Urothelium cell line (cell line): ENCODE measurements at regions not wholly inside any gene's neighbourhood (a gene's known extent, or its start where the extent isn't known, plus 50 kb on each side); places are given as distances from the start of the nearest gene placed in this dataset.

Experiments
- DNase-seq: peaks from one replicate; pipeline ENCODE4 v3.0.0; 2011; ENCODE audit warnings: low spot score, mixed read lengths
- FAIRE-seq: peaks from 2 replicates; lab custom pipeline; 2011; peaks lifted over from hg19 to GRCh38; lab: Jason Lieb, UNC

GRCh38 chr5:93120771-93121170 lies 460.2 kb downstream of the NR2F1-AS1 start:
- DNase-seq (no peak), FAIRE-seq (no peak)

GRCh38 chr5:93120051-93120450 lies 461.0 kb downstream of the NR2F1-AS1 start:
- no peak for DNase-seq
- no peak for FAIRE-seq

GRCh38 chr5:93117751-93118531 lies 463.1 kb downstream of the NR2F1-AS1 start:
- DNase-seq = no peak
- FAIRE-seq = no peak

- FAIRE-seq (no peak), DNase-seq (no peak)
Observed at GRCh38 chr5:93107805-93108520, 473.1 kb downstream of the NR2F1-AS1 start.

- FAIRE-seq (no peak), DNase-seq (no peak)
Observed at GRCh38 chr5:93107141-93107540, 473.9 kb downstream of the NR2F1-AS1 start.

- DNase-seq (no peak), FAIRE-seq (no peak)
Observed at GRCh38 chr5:93101661-93102060, 479.4 kb downstream of the NR2F1-AS1 start.

GRCh38 chr5:93100976-93101375 lies 480.0 kb downstream of the NR2F1-AS1 start:
- no peak for DNase-seq
- FAIRE-seq = no peak

- no peak for FAIRE-seq
- DNase-seq = no peak
Observed at GRCh38 chr5:93100428-93100827, 480.6 kb downstream of the NR2F1-AS1 start.

- FAIRE-seq = no peak
- DNase-seq = no peak
Observed at GRCh38 chr5:93099902-93100347, 481.1 kb downstream of the NR2F1-AS1 start.

GRCh38 chr5:93096561-93096960 lies 484.5 kb downstream of the NR2F1-AS1 start:
- no peak for FAIRE-seq

GRCh38 chr5:93092349-93093105 lies 488.5 kb downstream of the NR2F1-AS1 start:
- DNase-seq (no peak), FAIRE-seq (no peak)

More at GRCh38 chr5:93096561-93096960, 484.5 kb downstream of the NR2F1-AS1 start:
- no peak for DNase-seq

- FAIRE-seq = no peak
- DNase-seq = no peak
Observed at GRCh38 chr5:93090698-93091097, 490.3 kb downstream of the NR2F1-AS1 start.

- DNase-seq = no peak
- FAIRE-seq = no peak
Observed at GRCh38 chr5:93088592-93089389, 492.2 kb downstream of the NR2F1-AS1 start.

- DNase-seq (no peak), FAIRE-seq (no peak)
Observed at GRCh38 chr5:93087326-93087725, 493.7 kb downstream of the NR2F1-AS1 start.

- DNase-seq = no peak
- no peak for FAIRE-seq
Observed at GRCh38 chr5:93082981-93083380, 498.0 kb downstream of the NR2F1-AS1 start.

- DNase-seq = no peak
Observed at GRCh38 chr5:93079046-93079445, 502.0 kb downstream of the NR2F1-AS1 start.

GRCh38 chr5:93078082-93079038 lies 502.7 kb downstream of the NR2F1-AS1 start:
- DNase-seq (peak; percentile 73), FAIRE-seq (peak; percentile 91)

More at GRCh38 chr5:93079046-93079445, 502.0 kb downstream of the NR2F1-AS1 start:
- FAIRE-seq = no peak

GRCh38 chr5:93076566-93076965 lies 504.5 kb downstream of the NR2F1-AS1 start:
- no peak for FAIRE-seq

GRCh38 chr5:93076096-93076495 lies 504.9 kb downstream of the NR2F1-AS1 start:
- FAIRE-seq (no peak), DNase-seq (no peak)

More at GRCh38 chr5:93076566-93076965, 504.5 kb downstream of the NR2F1-AS1 start:
- no peak for DNase-seq
